GM12872 (cell line): ENCODE measurements at regions not wholly inside any gene's neighbourhood (a gene's known extent, or its start where the extent isn't known, plus 50 kb on each side); places are given as distances from the start of the nearest gene placed in this dataset.

Source experiments
- TF ChIP-seq, protein P1 (sequence below): IDR thresholded peaks from 3 replicates; pipeline ENCODE4 v1.5.1; 2011; ENCODE audit warnings: low read depth, mild to moderate bottlenecking, low read length, moderate library complexity; ENCODE audit not compliant: insufficient read depth

DNA sequence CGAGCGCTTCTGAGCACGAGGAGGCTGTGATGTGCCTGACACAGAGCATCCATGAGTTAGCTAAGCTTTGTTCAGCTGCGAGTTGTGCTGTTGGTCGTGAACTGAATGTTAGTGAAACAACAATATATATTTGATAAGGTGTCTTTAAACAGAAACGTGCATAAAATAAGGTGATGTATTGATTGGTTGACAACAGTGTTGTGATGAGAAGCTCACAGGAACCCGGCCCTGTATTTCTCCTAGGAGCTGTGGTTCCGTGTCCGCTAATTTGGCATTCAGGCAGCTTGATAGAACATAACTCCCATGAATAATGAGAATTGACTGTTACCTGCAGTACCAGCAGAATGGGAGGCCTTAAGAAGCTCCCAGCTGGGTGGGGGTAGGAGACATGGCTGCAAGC lies 146.4 kb upstream of the MYCN start:
- TF ChIP-seq, protein P1, sequence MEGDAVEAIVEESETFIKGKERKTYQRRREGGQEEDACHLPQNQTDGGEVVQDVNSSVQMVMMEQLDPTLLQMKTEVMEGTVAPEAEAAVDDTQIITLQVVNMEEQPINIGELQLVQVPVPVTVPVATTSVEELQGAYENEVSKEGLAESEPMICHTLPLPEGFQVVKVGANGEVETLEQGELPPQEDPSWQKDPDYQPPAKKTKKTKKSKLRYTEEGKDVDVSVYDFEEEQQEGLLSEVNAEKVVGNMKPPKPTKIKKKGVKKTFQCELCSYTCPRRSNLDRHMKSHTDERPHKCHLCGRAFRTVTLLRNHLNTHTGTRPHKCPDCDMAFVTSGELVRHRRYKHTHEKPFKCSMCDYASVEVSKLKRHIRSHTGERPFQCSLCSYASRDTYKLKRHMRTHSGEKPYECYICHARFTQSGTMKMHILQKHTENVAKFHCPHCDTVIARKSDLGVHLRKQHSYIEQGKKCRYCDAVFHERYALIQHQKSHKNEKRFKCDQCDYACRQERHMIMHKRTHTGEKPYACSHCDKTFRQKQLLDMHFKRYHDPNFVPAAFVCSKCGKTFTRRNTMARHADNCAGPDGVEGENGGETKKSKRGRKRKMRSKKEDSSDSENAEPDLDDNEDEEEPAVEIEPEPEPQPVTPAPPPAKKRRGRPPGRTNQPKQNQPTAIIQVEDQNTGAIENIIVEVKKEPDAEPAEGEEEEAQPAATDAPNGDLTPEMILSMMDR, result no peak

DNA sequence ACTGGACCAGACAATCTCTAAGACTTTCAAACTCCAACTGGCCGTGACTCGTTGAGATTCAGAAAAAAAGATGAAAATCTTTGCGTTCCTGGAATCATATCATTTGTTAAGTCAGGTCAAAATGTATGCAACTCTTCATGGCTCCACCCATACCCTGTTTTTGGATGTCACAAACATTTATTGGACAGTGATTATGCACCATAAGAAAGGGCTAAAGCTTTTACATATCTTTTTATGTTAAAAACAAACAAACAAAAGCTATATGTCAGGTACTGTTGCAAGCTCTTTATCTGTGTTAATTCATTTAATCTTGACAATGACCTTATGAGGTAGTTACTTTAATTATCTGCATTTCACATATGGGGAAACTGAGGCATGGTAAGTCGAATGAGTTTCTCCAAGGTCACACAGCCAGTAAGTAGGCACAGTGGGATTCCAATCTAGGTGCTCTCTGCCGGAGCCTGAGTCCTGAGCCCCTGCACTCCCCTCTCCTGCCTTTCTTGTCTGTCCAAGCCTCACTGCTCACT lies 145.7 kb upstream of the MYCN start:
- TF ChIP-seq, protein P1, result no peak

DNA sequence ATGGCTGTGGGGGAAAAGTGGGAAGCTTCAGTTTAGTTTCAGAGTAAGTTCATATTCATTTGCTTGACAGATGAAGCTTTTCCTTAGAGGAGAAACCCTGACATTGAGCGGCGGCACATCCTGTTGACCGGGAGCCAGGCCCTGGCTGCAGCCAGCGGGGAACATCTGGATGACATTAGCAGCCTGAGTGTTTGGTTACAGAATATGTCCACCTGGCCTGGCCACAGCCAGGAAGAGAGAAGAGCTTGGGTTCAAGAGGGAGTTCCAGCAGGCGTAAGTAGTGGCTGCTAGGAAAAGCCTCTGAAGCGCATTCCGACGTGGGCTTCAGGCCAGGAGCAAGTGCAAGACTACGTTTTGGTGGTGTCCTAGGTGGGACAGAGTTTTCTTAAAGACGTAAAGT lies 144.9 kb upstream of the MYCN start:
- TF ChIP-seq, protein P1, result no peak

DNA sequence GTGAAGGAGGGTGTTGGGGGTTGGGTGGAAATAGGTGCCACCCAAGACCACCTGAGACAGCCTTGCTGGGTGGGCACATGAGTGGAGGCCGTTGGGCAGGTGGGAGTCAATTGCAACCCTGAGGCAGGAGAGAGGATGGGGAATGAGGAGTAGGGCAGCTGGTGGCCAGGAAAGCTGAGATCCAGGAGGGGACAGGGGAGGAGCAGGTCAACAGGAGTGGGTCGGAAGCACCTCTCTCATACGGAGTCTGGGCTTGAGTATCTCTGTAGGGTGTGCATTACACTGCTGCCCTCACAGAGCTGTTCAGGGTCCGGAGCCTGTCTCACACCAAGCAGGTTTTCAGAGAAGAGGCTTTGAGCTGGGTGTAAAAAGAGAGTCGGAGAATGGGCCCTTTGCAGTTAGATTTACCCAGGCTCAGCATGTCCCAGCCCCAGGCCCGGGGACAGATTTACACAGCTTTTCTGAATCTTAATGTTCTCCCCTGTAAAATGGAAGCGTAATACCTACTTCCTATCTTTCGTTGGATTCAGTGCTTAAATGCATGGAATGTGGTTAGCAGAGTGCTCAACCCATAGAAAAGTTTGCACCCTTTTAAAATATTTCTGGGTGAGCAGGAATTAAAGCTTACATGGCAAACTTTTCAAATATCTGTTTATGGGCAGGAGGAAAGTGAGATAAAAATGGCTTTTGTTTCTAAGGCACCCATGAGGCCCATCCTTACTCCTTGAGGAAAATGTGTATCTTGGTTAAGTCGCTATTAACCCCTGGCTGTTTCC lies 144.0 kb upstream of the MYCN start:
- TF ChIP-seq, protein P1, result no peak

DNA sequence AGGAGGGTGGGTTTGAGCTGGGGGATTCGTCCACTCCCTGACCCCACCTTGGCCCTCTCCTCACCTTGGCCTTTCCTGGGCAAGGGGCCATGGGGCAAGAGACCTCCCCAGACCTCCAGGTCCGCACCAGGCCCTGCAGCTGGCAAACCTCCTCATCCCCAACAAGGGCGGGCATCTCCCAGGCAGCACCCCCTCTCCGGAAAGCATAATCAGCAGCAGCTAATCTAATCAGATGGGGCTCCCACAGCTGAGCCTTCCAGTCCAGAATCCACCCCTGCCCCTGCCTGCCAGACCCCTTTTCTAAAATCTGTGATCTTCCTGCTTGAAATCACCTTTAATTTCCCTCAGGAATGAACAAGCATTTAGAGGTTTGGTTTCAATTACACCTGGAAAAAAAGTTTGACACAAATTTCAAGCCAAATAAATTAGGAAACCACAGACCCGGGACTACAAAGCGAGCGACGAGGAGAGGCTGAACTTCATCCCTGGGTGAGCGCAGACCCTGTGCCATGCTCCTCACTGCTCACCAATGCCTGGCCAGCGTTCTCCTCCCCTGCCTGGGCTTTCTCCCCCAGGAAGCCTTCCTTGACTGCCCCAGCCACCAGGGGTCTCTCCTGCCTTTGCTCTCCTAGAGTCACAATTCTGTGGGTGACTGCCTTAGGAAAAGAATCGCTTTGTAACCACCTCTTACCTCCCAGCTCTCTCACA lies 143.0 kb upstream of the MYCN start:
- TF ChIP-seq, protein P1, result no peak

DNA sequence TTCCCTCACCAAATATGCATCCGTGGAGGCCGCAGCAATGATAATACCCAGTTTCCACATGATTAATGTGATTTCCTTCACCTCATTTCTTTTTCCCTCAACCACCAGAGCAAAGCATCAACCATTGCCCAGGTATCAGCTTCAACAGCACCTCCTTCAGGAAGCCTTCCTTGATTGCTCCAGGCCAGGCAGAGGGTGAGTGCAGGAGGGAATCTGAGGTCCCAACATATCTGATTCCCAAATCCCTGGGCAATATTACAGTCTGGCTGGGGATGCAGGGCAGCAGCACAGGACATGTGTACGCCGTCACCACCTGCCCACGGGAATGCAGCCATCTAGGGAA lies 142.4 kb upstream of the MYCN start:
- TF ChIP-seq, protein P1, result no peak

DNA sequence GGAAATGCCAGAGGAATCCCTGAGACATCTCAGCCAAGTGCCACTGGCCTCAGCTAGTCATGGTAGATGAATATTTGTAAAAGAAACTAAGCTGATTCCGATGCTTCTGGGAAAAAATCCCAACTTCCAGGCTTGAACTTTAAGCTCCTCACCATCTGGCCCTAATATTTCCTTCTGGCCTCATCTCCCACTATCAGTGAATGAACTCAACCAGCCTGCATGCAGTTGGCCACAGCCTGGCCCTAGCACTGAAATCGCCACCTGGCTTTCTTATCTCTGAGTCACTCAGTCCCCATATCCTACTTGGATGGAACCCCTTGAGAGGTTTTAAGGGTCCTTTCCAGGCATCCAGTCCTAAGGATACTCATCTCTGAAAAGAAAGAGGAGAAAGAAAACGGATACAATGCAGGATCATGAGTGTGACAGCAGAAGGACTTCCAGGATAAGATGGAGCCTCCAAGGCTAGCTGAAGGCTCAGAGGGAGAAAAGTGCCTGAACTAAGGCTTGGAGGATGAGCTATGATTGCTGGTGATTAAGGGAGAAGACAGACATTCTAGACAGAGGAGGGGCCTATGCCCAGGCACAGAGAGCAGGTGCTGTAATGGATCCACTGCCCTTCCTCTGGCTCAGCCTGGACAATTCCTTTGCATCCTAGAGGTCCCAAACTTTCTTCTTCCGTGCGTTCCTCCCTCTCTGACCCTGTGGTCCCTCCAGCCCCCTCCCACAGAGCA lies 141.5 kb upstream of the MYCN start:
- TF ChIP-seq, protein P1, result no peak
